Urothelium cell line (cell line): ENCODE measurements at regions not wholly inside any gene's neighbourhood (a gene's known extent, or its start where the extent isn't known, plus 50 kb on each side); places are given as distances from the start of the nearest gene placed in this dataset.
A peak's percentile ranks its signal among the peaks of the same experiment; 100 is the strongest.

Experiments
- DNase-seq: peaks from one replicate; pipeline ENCODE4 v3.0.0; 2011; ENCODE audit warnings: low spot score, mixed read lengths
- FAIRE-seq: peaks from 2 replicates; lab custom pipeline; 2011; peaks lifted over from hg19 to GRCh38; lab: Jason Lieb, UNC

GRCh38 chr2:128435576-128436478, 117.2 kb upstream of the HS6ST1 start:
- FAIRE-seq (no peak), DNase-seq (no peak)

- FAIRE-seq, result no peak
- DNase-seq, result no peak
Measured at GRCh38 chr2:128436479-128437203, 118.0 kb upstream of the HS6ST1 start.

GRCh38 chr2:128437204-128437565, 118.5 kb upstream of the HS6ST1 start:
- DNase-seq (no peak), FAIRE-seq (no peak)

GRCh38 chr2:128438091-128438490, 119.4 kb upstream of the HS6ST1 start:
- DNase-seq, result no peak
- FAIRE-seq, result peak; percentile 53

GRCh38 chr2:128438586-128438985, 119.9 kb upstream of the HS6ST1 start:
- DNase-seq (no peak), FAIRE-seq (no peak)

GRCh38 chr2:128439031-128439790, 120.5 kb upstream of the HS6ST1 start:
- DNase-seq (no peak), FAIRE-seq (no peak)

- no peak for FAIRE-seq
Measured at GRCh38 chr2:128439791-128440665, 121.4 kb upstream of the HS6ST1 start.

GRCh38 chr2:128440666-128441340, 122.1 kb upstream of the HS6ST1 start:
- FAIRE-seq, result no peak

More at GRCh38 chr2:128439791-128440665, 121.4 kb upstream of the HS6ST1 start:
- no peak for DNase-seq

GRCh38 chr2:128441341-128442052, 122.8 kb upstream of the HS6ST1 start:
- FAIRE-seq, result no peak

More at GRCh38 chr2:128440666-128441340, 122.1 kb upstream of the HS6ST1 start:
- DNase-seq, result no peak

GRCh38 chr2:128442053-128442751, 123.5 kb upstream of the HS6ST1 start:
- no peak for DNase-seq
- FAIRE-seq, result no peak

More at GRCh38 chr2:128441341-128442052, 122.8 kb upstream of the HS6ST1 start:
- no peak for DNase-seq

GRCh38 chr2:128442891-128443302, 124.2 kb upstream of the HS6ST1 start:
- FAIRE-seq (no peak), DNase-seq (no peak)

- DNase-seq (no peak), FAIRE-seq (no peak)
Measured at GRCh38 chr2:128444121-128444771, 125.6 kb upstream of the HS6ST1 start.

- FAIRE-seq (no peak), DNase-seq (no peak)
Measured at GRCh38 chr2:128444816-128445522, 126.3 kb upstream of the HS6ST1 start.

- FAIRE-seq, result no peak
- no peak for DNase-seq
Measured at GRCh38 chr2:128445523-128445900, 126.8 kb upstream of the HS6ST1 start.

- FAIRE-seq, result no peak
- no peak for DNase-seq
Measured at GRCh38 chr2:128446049-128446873, 127.6 kb upstream of the HS6ST1 start.

GRCh38 chr2:128446874-128447537, 128.3 kb upstream of the HS6ST1 start:
- no peak for DNase-seq
- FAIRE-seq, result no peak
